Endothelial cell of umbilical vein (primary cell): ENCODE measurements at regions not wholly inside any gene's neighbourhood (a gene's known extent, or its start where the extent isn't known, plus 50 kb on each side); places are given as distances from the start of the nearest gene placed in this dataset.

Source experiments
- BruUV-seq: library from RNA; stranded (reverse); fragments of 400-500 nt; replicated peaks from 2 replicates; lab custom pipeline; 2021; lab: Mats Ljungman, UMichigan
- CTCF ChIA-PET: fragments of 300-600, 350-600 bp; sonication (Branson Sonifier 250); formaldehyde crosslinking; loops from one replicate; lab custom pipeline; 2021; ENCODE audit warnings: antibody characterized with exemption, inconsistent platforms; lab: Charles Lee
- POLR2A ChIA-PET: fragments of 300-600, 350-600 bp; sonication (Branson Sonifier 250); formaldehyde crosslinking; loops from one replicate; lab custom pipeline; 2021; ENCODE audit warnings: antibody characterized with exemption, inconsistent platforms; lab: Charles Lee
- DNase-seq: peaks from one replicate; pipeline ENCODE4 v3.0.0-alpha.2; 2011; ENCODE audit warnings: low read depth, low spot score
- FAIRE-seq: peaks from 2 replicates; lab custom pipeline; 2011; peaks lifted over from hg19 to GRCh38; lab: Jason Lieb, UNC
- H2AFZ ChIP-seq: 2 replicates; pipeline ENCODE4 v1.6.0; 2012; ENCODE audit warnings: low read depth, low read length, control low read depth, inconsistent platforms
- H3K27ac ChIP-seq: 2 replicates; pipeline ENCODE4 v1.5.1; 2011; ENCODE audit warnings: low read depth, mild to moderate bottlenecking, control low read depth, low read length, moderate library complexity; ENCODE audit not compliant: insufficient read depth
- H3K27me3 ChIP-seq, 2 experiments: 2 replicates each; pipeline versions ENCODE4 v1.6.0 to v1.6.1; 2011; ENCODE audit warnings: low read length in 2 of 2, mixed read lengths in 1 of 2; ENCODE audit not compliant: control insufficient read depth in 2 of 2, insufficient read depth in 2 of 2
- H3K36me3 ChIP-seq, 2 experiments: 2 replicates in 1 of 2; 3 replicates in 1 of 2; pipeline ENCODE4 v1.5.1; 2011; ENCODE audit warnings: low read length in 2 of 2, mild to moderate bottlenecking in 1 of 2, moderate library complexity in 1 of 2; ENCODE audit not compliant: control insufficient read depth in 2 of 2, insufficient read depth in 2 of 2; ENCODE audit errors: extremely low read depth in 1 of 2
- H3K4me1 ChIP-seq: 3 replicates; pipeline ENCODE4 v1.5.1; 2011; ENCODE audit warnings: mild to moderate bottlenecking, low read length; ENCODE audit not compliant: control insufficient read depth, insufficient read depth; ENCODE audit errors: extremely low read depth
- H3K4me2 ChIP-seq: 2 replicates; pipeline ENCODE4 v1.6.1; 2011; ENCODE audit warnings: low read length, control low read depth, mixed read lengths; ENCODE audit not compliant: insufficient read depth
- H3K4me3 ChIP-seq, 3 experiments: fragments of 200-600 bp in 1 of 3; sonication (generic), shearing (Covaris generic) in 1 of 3; replicated peaks in 1 of 3; 2 replicates each; pipeline ENCODE4 v1.5.1; 2011 to 2016; ENCODE audit warnings: control low read depth in 3 of 3, low read length in 3 of 3, mild to moderate bottlenecking in 2 of 3, inconsistent platforms in 1 of 3, low read depth in 1 of 3, moderate library complexity in 1 of 3; ENCODE audit not compliant: insufficient read depth in 1 of 3
- H3K79me2 ChIP-seq: 2 replicates; pipeline ENCODE4 v1.6.0; 2012; ENCODE audit warnings: low read length, inconsistent platforms; ENCODE audit not compliant: control insufficient read depth, insufficient read depth
- H3K9ac ChIP-seq: replicated peaks from 2 replicates; pipeline ENCODE3; 2011; ENCODE audit warnings: low read length, control low read depth; ENCODE audit not compliant: insufficient read depth; ENCODE audit errors: extremely low read depth
- H3K9me1 ChIP-seq: replicated peaks from 3 replicates; pipeline ENCODE4 v1.6.0; 2011; ENCODE audit warnings: mild to moderate bottlenecking, low read length; ENCODE audit not compliant: control insufficient read depth, insufficient read depth; ENCODE audit errors: extremely low read depth
- H3K9me3 ChIP-seq: replicated peaks from 2 replicates; pipeline ENCODE4 v1.5.1; 2012; ENCODE audit warnings: low read length, inconsistent platforms; ENCODE audit not compliant: control insufficient read depth, insufficient read depth
- H4K20me1 ChIP-seq: replicated peaks from 2 replicates; pipeline ENCODE3; 2011; ENCODE audit warnings: mild to moderate bottlenecking, low read length; ENCODE audit not compliant: control insufficient read depth, insufficient read depth; ENCODE audit errors: extremely low read depth
- EZH2 ChIP-seq: IDR thresholded peaks from 2 replicates; pipeline ENCODE4 v1.6.1; 2012; ENCODE audit warnings: borderline replicate concordance, low read depth, mild to moderate bottlenecking, moderate library complexity, low read length, inconsistent platforms; ENCODE audit not compliant: severe bottlenecking
- FOS ChIP-seq: IDR thresholded peaks from 2 replicates; pipeline ENCODE4 v1.6.1; 2011; ENCODE audit warnings: mild to moderate bottlenecking, low read length, moderate library complexity, borderline replicate concordance; ENCODE audit not compliant: insufficient read depth
- GATA2 ChIP-seq: IDR thresholded peaks from 2 replicates; pipeline ENCODE4 v1.7.0; 2011; ENCODE audit warnings: low read depth, mild to moderate bottlenecking, moderate library complexity, mixed read lengths, low read length; ENCODE audit not compliant: insufficient read length, insufficient read depth
- JUN ChIP-seq: IDR thresholded peaks from 2 replicates; pipeline ENCODE4 v1.6.1; 2011; ENCODE audit warnings: borderline replicate concordance, low read depth; ENCODE audit not compliant: insufficient read length, insufficient read depth
- MYC ChIP-seq: IDR thresholded peaks from one replicate; pipeline ENCODE4 v1.6.1; 2011; ENCODE audit warnings: mild to moderate bottlenecking, low read depth, low read length
- POLR2A ChIP-seq: IDR thresholded peaks from 2 replicates; pipeline ENCODE4 v1.6.1; 2012; ENCODE audit warnings: low read depth, mild to moderate bottlenecking, control low read depth, low read length
- POLR2AphosphoS5 ChIP-seq: IDR thresholded peaks from 2 replicates; pipeline ENCODE4 v1.6.1; 2012; ENCODE audit warnings: low read depth, mild to moderate bottlenecking, control low read depth, low read length, moderate library complexity; ENCODE audit not compliant: insufficient read depth
- dilution Hi-C: fragments of 300-500 bp; cut with MboI; formaldehyde crosslinking; loops from one replicate; pipeline ENCODE4 v1.15.0; 2019; ENCODE audit warnings: low sequenced_read_pairs; ENCODE audit not compliant: extremely low pct_ligation_motif_present
- intact Hi-C: fragments of 100-400 bp; cut with micrococcal nuclease; formaldehyde crosslinking; loops from one replicate; pipeline ENCODE4 v1.10.0; 2022
- TF ChIP-seq, protein P1 (sequence below): IDR thresholded peaks from 2 replicates; pipeline ENCODE4 v1.6.1; 2011; ENCODE audit not compliant: insufficient read depth, insufficient read length
- TF ChIP-seq, protein P2 (sequence below), 2 donors: IDR thresholded peaks; 1 replicate in 1 of 2; 2 replicates in 1 of 2; pipeline ENCODE4 v1.5.1; 2011; ENCODE audit warnings: low read length in 2 of 2, mild to moderate bottlenecking in 2 of 2, moderate library complexity in 2 of 2, control low read depth in 1 of 2, inconsistent platforms in 1 of 2, low read depth in 1 of 2; ENCODE audit not compliant: insufficient read depth in 1 of 2; ENCODE audit errors: extremely low read depth in 1 of 2

GRCh38 chr3:18097989-18098388 lies 327.1 kb downstream of the SATB1 start:
- H3K4me2 ChIP-seq = no peak overlapping the region
- H4K20me1 ChIP-seq = no peaks in the 10 kb centered on the region
- no peaks in the 10 kb centered on the region for H3K79me2 ChIP-seq
- TF ChIP-seq, protein P1, sequence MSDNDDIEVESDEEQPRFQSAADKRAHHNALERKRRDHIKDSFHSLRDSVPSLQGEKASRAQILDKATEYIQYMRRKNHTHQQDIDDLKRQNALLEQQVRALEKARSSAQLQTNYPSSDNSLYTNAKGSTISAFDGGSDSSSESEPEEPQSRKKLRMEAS = no peak
- TF ChIP-seq, protein P2, sequence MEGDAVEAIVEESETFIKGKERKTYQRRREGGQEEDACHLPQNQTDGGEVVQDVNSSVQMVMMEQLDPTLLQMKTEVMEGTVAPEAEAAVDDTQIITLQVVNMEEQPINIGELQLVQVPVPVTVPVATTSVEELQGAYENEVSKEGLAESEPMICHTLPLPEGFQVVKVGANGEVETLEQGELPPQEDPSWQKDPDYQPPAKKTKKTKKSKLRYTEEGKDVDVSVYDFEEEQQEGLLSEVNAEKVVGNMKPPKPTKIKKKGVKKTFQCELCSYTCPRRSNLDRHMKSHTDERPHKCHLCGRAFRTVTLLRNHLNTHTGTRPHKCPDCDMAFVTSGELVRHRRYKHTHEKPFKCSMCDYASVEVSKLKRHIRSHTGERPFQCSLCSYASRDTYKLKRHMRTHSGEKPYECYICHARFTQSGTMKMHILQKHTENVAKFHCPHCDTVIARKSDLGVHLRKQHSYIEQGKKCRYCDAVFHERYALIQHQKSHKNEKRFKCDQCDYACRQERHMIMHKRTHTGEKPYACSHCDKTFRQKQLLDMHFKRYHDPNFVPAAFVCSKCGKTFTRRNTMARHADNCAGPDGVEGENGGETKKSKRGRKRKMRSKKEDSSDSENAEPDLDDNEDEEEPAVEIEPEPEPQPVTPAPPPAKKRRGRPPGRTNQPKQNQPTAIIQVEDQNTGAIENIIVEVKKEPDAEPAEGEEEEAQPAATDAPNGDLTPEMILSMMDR (IDR thresholded peaks at IDR 0.05; ENCODE audit: extremely low read depth in 1 of 2, insufficient read depth in 1 of 2, low read depth in 1 of 2, low read length in 2 of 2) = no peak
- no peak for TF ChIP-seq POLR2A
- no peak for TF ChIP-seq MYC
- no peak for TF ChIP-seq GATA2
- TF ChIP-seq EZH2 = no peak
- TF ChIP-seq JUN = no peak
- no peak for TF ChIP-seq POLR2AphosphoS5
- no peak for TF ChIP-seq FOS
- H3K27me3 ChIP-seq = no peaks in the 10 kb centered on the region
- no peaks in the 10 kb centered on the region for H3K9me1 ChIP-seq
- H2AFZ ChIP-seq = no peak overlapping the region
- POLR2A ChIA-PET = no interaction called here
- no peak for DNase-seq
- H3K4me3 ChIP-seq = no peak overlapping the region
- H3K9ac ChIP-seq = no peak overlapping the region
- CTCF ChIA-PET = no interaction called here
- intact Hi-C loops = no loop called here
- H3K36me3 ChIP-seq = no peaks in the 10 kb centered on the region
- dilution Hi-C loops = no loop called here
- BruUV-seq = no TSS peak
- peaks cover 6% of the 10 kb centered on the region for H3K9me3 ChIP-seq
- FAIRE-seq = no peak
- no peak overlapping the region for H3K27ac ChIP-seq
- H3K4me1 ChIP-seq = no peaks in the 10 kb centered on the region
